ENCODE measurements at regions not wholly inside any gene's neighbourhood (a gene's known extent, or its start where the extent isn't known, plus 50 kb on each side); places are given as distances from the start of the nearest gene placed in this dataset.

DNA sequence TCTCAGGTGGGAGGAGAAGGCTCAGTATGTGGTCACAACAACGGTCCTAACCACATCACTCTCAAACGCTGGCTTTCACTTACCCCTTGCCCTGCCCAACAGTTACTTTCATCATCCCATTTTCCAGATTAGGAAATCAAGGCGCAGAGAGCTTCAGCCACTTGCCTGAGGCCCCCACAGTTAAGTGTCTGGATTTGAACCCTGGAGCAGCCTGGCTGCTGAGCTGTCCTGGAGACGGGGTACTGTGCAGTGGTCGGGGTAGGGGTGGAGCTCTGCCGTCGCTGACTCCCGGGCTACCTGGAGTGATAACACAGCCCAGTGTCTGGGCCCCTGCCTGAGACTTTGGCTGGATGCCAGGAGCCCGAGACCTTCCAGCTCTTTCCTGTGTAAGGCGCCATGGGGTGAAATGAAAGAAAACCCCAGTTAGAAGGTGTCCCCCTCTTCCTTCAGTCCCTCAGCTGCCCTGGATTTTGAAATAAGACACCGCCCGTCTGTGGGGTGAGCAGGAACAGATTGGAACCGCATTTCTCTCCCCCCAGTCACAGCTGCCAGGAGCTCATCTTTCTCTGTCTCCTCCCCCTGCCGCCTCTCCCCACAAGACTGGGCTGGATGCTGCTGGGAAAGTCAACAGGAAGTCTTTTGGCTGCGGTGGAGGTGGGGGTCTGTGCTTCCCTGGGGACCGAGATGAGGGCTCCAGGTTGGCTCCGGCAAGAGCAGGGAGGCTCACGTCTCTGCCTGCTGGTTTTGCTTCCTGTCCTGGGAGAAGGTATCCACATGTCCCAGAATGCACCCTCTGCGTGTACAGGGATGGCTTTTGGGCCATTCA, 280.2 kb downstream of the SEC14L1 start:
- peak; percentile 52 for DNase-seq

DNA sequence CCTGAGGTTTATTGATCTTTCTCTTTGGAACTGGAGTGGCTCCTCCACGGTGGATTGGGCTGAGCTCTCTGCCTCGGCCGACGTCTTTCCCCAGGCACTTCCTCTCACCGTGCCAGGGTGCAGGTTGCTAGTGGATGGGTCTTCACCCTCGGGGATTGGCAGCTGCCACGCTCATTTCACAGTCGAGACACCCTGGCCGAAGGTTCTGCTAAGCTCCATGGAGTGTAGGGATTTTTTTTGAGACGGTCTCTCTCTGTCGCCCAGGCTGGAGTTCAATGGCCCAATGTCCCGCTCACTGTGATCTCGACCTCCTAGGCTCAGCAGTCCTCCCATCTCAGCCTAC, 280.8 kb downstream of the SEC14L1 start:
- no peak for DNase-seq

DNA sequence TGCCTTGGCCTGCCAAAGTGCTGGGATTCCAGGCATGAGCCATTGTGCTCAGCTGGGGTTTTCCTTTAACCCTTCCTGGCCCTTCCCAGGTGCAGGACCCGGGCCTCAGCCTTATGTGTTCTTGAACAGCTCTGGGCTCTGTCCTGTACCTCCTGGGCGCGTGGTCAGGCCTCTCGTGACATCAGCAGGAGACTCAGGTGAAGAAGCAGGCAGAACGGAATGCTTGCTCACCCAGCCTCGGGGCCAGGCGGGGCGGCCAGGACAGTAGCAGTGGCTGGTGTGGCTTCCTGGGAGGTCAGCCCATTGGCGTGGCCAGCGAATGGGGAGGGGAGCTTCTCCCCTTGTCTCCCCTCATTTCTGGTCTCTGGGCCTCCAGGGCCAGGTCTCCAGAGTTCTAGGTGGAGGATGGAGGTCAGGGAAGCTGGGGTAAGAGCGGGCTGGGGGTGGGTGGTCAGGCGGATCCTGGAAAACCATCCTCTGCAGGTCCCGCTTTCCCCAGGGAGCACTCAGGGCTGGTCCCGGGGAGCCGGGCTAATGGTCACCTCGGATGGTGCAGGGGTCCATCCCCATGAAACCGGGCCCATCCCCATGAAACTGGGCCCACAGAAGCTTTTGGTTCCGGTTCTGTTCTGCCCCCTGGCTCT, 281.5 kb downstream of the SEC14L1 start:
- no peak for DNase-seq

DNA sequence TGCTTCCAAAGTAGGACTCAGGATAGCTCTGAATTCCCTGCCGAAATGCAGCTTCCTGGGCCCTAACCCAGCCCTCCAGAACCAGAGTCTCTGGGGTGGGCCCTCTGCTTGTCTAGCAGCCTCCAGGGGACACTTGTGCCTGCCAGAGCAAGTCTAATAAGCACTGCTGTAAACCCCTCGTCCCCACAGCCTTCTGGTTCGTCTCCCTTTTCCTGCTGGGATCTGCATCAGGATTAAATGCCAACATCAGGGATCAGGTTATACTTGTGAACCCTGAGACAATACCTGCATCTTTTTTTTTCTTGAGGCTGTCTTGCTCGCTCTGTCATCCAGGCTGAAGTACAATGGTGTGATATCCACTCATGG, 282.0 kb downstream of the SEC14L1 start:
- DNase-seq, result no peak

DNA sequence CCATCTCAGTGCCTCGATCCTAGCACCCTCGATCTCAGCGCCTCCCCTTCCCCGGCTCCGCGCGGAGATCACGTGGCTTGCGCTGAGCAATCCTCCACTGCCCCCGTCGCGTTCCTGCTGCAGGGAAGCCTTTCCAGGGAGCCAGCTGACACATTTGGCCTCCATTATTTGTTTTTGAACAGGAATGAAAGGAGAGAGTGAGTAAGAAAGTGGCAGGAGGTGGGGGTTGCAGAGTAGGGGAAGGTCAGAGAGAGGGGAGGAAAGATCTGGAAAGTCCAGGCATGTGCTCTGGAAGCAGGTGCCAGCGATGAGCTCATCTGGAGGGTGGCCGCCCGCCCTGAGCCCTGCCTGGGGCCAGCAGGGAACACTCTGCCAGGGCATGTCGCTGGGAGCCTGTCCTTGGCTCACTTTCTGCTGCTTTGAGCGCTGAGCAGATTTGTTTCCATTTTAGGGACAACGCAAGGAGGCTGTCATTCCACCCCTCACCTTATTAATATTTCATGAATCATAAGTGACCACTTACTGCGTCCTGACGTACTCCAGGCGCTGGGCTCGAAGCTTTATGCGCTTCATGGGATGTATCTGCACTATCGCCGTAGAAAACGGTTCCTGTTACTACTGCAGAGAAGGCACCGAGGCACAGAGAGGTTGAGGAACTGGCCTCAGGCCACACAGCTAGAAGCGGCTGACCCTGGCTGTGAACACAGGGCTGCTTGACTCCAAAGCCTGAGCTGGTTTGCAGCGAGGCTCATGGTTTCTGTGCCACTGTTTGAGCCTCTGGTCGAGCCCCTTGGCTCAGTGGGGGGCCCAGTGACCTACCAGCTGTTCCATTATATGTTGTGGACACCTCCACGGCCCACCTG, 283.1 kb downstream of the SEC14L1 start:
- DNase-seq, result no peak

DNA sequence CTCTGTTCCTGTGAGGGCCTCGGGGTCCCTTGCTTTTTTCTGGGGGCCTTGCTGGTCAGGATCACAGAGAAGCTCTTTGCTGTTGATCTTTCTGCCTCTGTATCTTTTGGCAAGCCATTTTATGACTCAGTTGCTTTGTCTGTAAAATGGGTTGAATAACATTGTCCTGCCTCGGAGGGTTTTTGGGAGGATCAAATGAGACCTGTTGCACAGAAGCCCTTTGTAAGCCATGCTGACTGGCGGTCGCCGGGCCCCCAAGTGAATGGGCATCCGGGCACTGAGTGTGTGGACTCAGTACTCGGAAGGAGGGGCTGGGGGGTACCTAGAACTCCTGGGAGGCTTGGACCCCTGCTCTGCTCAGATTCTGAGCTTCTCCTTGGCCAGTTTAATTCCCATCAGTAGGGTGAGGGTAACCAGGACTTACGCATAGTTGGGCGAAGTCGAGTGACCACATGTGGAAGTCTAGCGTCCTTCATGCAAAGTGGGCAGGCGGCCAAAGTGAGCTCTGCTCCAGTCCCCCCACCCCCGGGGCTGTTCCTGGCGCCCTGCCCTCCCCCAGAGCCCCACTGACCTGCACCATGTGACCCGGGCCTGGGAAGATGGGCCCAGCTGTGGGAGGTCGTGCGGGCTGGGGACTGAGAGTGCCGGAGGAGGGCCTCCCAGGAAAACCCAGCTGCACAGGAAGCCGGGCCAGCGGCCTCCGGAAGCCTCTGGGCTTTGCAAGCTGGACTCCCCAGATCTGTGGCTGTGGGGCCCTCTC, 284.0 kb downstream of the SEC14L1 start:
- DNase-seq, result no peak

DNA sequence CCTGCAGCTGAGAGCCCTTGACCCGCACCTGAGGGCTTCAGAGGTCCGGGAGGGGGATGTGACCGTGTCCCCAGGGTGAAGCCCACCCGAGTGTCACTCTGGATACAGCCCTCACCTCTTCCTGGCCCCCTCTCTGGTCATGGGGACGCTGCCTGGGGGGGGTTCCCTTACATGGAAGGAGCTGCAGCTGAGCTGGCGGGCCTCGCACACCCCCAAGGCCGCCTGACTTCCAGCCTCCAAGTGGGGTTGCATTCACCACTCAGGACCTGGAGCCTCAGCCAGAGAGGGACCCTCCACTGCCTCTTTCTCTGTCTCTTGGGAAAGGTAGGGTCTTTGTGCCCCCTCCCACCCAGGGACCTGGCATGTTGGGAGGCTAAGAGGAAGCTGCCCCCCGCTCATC, 284.6 kb downstream of the SEC14L1 start:
- no peak for DNase-seq

DNA sequence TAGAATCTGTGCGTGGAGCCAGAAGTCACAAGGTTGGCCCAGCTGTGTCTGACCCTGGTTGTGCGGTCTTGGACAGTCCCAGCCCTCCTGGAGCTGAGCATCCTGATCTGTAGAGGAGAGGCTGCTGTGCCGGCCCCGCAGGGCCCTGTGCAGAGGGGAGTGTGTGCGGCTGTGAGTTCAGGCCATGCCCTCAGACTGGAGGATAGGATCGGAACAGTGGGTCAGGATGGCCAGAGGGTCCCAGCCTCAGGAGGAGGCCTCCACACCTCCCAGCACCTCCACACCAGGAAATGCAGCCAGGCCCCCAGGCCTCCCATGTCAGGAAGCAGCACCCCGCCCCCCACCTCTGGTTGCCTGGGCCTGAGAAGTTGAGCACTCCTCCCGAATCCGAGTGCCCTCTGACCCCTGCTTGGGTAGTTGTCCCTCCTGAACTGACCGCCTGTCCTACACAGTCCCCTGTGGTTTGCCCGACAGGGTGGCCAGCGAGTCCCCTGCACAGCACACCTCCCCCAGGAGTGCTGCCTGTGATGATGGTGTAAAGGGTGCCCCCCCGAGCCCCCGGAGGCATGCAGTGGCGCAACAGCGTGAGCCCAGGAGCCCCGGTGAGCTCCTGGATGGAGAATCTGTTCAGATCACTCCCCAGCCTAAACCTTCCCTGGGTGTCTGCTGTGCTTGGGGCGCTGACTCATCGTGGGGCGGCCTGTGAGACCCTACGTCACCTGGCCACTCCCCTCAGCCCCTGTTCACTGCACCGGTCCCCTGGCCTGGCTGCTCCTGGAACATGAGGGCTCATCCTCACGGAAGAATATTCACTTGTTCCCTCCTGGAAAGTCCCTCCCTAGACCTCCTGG, 285.2 kb downstream of the SEC14L1 start:
- no peak for DNase-seq

DNA sequence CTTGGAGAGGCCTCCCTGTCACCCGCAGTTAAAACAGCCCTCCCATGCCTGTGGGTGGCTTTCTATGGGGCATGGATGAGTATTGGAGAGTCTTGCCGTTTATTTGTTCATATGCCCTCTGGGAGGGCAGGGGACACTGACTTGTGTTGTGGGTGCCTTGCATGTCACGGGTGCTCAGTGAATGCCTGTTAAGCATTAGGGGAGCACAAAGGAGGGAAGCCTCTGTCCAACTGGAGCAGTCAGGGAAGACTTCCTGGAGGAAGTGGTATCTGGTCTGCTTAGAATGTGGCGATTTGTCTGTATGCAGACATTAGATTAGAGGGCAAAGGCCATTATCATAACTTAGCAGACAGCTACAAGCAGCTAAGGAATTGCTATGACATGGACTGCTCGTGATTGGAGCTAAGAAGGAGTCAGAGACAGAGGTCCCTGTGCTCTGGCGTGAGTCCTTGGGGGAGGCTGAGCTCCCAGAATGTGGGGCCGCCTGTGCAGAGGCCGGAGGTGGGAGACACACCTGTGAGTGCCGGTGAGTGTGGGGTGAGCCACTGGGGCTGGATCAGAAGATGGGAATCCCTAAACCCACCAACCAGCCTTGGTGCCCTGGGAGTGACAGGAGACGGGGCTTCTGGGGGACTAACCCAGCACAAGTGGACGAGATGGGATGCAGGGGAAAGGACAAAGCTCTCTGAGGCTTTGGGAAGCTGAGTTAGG, 286.1 kb downstream of the SEC14L1 start:
- no peak for DNase-seq

DNA sequence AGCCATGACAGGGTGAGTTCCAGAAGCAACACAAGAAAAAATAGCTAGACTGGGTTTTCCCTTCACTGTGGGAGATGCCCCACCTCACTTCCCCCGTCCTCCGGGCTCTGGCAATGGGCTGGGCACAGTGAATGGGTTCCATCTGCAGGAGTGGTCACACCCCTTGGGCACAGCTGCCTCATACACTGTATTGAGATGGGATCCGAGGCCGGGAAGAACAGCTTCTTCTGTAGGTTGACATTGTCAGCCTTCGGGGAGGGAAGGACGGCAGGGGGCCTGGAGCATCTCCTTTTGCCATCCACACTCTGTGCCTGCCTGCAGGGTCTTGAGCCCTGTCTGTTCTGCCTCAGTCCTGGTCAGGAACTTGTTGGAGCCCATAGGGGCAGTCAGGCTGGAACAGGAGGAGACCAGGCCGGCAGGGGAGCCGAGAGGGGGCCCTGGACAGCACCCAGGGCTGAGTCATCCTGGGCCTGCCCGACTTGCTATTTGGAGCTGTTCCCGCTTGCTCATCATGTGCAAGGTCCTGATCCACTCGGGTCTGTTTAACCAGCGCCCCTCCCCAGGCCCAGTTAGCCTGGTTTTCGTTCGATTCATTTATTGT, 286.7 kb downstream of the SEC14L1 start:
- DNase-seq, result no peak

DNA sequence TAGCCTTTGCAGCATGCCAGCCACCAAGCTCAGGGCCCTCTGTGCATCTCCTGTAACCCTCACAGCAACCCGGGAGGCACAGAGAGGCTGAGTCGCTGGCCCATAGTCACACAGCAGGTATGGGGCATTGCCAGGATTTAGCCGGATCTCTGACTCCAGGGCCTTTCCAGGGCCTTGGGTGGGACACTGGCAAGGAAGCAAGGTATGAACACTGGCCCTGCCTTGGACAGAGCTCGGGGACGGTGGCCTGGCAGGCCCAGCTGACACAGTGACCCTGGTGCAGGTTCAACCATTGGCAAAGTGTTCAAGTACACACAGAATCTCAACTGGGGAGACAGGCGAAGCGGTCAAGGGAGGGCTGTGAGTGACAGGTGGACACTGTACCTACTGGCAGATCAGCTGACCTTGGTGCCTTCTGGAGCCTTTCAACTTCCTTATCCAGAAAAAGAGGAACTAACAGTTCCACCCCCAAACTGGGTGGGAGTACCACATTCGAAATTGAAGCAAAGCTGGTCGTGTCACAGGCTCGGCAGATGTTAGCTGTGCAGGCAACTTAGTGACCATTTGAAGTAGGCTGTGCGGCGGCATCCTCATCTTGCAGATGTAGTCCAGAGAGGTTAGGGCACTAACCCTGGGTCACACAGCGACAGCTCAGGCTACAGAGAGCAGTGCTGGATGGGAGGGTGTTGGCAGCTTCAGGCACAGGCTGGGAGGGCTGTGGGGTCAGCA, 287.4 kb downstream of the SEC14L1 start:
- no peak for DNase-seq

DNA sequence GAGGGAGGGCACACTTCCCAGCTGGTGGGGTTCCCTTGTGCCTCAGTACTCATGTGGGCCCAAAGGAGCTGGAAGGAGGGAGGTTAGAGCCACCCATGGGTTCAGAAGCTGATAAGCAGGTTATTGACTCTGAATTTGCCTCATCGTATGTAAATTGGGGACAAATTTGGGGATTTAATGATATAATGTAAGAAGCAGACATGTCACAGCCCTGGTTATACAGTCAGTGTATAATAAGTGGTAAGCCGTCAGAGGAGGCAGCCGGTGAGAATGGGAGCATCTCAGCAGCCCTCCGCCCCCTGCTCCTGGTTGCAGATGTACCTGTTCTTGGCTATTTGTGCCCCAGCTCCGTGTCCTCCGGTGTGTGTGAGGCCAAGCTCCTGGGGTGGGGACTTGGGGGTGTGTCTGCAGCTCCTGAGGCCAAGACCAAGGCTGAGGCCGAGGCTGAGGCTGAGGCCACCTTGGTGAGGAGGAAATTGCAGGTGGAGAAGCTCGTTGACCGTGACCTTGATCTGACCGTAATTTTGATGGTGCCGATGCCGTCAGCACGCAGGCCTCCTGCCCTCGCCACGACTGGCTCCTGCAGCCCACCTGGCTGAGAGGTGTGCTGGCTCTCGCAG, 288.1 kb downstream of the SEC14L1 start:
- no peak for DNase-seq

DNA sequence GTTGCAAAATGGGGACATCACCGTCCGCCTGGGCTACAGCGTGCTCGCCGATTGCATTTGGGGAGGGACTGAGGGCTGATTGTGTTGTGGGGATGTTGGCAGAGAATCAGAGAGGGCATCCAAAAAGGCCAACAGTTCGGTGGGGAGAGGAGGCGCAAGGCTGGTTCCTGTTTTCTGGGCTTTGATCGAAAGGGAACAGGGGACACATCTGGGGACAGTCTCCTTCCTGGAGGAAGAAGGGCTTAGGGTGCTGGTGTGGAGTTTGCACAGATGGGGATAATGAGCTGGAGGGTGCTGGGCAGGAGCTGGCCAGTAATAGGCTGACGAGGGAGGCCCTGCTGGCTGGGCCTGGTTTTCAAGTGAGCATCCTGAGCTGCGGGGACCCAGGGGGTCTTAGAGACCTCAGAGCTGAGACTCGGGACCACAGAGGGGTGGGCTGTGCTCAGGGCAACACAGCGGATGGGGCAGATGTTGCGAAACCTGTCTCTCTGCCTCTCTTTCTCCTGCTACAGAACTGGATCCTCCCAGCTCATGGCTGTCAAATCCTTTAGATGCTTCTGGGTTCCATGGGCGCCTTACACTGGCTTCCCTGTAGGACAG, 288.7 kb downstream of the SEC14L1 start:
- DNase-seq, result no peak

DNA sequence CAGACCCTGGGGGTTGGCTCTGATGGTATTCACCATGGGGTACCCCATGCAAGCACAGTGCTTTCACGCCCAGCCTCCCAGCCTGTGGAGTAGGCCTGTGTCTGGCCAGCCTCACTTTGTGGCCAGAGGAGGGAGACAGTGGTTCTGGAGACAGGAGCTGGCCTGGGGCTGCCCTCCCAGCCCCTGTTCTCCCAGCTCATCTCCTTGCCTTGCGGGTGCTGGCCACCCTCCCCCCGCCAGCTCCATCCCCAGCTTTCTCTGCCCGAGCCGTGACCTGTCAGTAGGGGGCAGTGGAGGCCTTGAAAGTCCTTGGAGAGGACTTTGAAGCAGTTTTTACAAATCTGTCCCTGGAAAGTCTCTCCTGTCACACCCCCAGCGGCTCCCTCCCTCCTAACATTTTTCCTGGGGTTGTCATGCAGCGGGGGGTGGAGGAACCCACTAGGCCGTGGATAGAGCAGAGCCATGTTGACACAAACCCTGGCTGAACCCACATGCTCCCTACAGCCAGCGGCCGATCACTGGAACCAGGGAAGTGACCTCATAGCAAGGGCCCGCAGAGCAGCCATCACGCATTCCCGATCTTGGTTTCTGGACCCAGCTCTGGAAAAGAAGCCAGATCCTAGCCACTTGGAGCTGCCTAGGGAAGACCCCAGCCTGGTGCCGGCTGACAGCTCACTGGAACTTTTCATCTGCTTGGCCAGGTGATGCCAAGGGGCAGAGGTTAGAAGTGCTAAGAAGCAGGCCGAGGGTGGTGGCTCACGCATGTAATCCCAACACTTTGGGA, 289.4 kb downstream of the SEC14L1 start:
- peak; percentile 90 to 93 for DNase-seq

DNA sequence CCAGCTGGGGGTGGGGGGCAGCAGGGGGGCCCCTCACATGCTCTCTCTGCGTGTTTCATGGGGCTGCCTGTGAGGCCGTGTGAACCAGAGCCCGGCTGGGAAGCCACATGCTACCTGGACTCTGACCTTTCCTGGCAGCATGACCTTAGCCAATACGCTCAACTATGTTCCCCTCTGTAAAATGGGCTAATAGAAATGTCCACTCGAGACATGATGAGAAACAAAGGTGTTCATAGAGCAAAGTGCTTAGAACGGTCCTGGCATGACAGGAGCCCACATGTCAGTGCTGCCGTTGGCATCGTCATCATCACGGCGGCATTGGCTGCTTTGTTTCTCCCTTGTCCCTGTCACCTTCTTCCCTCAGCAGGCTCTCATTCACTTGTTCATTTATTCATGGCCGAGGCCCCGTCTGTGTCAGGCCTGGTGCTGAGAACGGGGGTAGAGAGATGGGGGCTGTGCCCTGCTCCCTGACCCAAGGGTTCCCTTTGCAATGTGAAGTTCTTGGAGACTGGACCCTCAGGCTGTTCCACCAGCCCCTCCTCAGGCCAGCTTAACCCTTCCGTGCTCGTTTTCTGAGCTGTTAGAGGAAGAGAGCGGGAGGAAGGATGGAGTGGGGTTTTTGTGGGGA, 291.4 kb downstream of the SEC14L1 start:
- no peak for DNase-seq

DNA sequence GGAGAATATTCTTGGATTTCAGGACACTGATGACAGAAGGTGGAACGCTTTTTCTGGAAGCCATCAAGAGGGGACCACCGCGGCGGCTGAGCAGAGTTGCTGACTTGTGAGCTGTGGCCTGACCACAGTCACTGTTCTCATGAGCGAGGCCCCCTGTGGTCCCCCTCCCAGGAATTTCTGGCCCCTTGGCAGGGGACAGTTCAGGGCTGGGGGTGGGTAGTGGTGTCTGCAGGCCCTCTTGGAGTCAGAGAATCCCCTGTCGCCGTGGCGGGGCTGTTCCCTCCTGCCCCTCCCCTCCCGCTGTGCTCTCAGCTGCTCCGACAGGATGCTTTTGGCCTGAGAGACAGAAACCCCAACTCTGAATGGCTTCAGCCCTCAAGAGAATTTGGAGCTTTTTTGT, 292.0 kb downstream of the SEC14L1 start:
- DNase-seq, result no peak

DNA sequence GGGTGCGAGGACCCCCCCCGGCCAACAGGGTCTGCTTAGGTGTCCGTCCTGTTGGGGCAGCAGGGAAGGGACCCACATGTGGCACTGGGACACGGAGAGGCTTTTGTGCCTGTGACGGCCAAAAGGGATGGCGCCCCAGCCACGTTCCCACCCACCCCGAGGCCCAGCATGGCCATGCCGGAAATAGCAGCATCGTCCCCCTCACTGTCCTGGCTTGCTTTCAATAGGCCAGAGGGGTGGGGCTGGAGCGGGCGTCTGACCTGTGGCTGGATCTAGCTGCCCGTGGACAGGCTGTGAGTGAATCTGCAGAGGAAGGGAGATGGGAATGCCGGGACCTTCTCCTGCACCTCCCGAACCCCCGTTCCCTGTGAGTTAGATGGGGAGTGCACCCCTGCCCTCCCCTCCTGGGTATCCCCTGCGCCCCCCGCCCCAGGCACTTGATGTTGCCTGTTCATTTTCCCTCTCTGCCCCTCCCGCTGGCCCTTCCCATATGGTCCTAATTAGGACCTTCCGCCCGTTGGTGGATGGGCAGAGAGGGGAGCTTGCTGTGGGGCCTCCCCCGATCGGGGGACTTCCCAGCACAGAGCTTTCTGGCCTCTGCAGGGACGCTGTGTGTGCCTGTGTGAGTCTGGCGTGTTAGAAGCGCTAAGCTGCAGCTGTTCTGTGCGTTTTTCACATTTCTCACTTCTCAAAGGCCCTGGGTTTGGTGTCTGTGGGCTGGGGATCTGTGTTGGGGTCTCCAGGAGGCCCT, 292.8 kb downstream of the SEC14L1 start:
- DNase-seq, result peak; percentile 63 to 64

All from stimulated activated CD4-positive, alpha-beta T cell treated with anti-CD3 and anti-CD28 coated beads, Interleukin-2, amount 100 ng/mL, for 24 hours (primary cell).